NCI-H524 treated with DMSO at 0.1 percent for 48 hours (cell line): ENCODE measurements at regions not wholly inside any gene's neighbourhood (a gene's known extent, or its start where the extent isn't known, plus 50 kb on each side); places are given as distances from the start of the nearest gene placed in this dataset.

Source experiments
- DNase-seq: peaks from one replicate; lab custom pipeline; 2025; lab: John Stamatoyannopoulos, UW

DNA sequence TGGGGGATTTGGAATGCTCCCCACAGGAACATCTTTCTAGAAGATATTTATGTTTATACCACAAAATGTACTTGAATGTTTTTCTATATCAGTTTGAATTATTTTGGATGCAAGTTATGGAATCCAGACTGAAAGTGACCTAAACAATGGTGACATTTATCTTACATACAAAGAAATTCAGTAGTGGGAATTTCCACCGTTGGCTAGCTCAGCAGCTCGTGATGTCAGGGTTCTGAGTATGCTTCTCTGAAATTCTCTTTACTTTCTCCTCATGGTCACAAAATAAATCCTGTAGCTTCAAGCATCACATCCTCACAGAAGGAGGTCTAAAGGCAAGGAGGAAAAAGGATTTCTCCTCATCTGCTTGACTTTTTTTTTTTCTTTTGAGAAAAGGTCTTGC lies 105.3 kb downstream of the AKAIN1 start:
- no peak for DNase-seq

DNA sequence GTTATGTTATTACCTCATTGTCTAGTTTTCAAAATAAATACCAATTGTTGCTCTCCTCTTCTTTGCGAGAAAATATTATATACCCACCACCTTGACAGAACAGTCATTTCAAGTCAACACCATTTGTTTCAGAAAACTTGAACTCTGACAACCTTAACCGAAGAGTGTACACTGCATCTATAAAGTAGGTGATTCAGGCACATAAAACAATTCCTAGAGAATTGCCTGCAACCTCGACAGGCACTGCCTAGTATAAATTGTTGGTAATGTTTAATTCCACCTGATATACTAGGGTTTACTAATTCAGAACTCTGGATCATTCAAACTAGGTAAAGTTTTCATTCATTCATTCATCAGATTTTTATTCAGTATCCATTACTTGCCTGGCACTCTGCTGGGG lies 121.8 kb downstream of the AKAIN1 start:
- no peak for DNase-seq

DNA sequence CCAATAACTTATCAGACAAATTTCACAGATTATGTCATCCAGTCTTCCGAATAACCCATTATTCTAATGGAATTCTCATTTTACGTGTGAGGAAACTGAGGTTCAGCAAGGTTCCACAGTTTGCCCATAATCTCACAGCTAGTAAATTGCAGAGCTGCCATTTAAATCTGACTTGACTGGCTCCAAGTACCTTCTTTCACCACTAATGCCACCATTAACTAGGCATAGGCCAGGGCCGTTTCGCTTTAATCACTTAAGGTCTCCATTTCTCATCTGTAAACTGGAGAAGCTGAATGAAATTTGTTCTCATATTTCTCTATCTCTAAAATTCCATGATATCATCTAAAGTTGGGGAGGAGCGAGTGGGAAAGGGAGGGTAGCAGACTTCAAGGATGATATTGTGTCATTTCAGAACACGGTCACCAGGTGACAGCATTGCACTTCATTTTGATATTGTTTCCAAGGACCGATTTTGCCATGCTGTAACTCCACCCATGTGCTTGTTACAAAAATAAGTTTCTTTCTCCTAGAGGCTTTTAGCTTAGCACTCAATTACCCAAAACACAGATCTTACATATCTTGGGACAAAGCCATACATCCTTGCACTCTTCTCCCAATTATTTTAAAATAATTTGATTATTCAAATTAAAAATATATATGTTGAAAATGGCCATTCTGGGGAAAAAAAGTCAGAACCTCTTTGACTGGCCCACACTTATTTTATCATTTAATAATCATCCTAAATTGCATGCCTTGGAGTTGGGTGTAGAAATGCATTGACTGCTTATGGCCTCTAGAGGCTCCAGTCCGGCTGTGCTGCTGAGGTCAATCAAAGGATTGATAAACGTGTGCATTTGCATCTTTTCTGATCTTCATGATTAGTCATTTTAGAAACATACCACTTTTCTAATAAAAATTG lies 123.8 kb downstream of the AKAIN1 start:
- no peak for DNase-seq

DNA sequence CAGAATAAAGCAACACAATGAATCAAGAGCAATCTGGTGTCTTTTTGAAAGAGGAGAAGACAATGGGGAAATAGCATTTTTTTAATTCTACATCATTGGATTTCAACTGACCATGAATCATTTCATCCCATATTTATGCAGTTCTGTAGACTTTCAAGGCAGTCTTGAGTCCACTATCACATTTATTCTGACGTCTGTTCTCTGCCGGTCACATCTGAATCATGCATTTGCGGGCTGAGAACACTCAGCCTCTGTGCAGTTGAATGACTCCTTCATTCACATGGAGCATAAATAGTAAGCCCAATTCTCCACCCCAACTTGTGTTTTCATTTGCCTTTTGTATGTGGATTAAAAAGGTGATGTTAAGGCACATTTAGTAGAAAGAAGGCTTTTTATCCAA lies 128.2 kb downstream of the AKAIN1 start:
- no peak for DNase-seq

DNA sequence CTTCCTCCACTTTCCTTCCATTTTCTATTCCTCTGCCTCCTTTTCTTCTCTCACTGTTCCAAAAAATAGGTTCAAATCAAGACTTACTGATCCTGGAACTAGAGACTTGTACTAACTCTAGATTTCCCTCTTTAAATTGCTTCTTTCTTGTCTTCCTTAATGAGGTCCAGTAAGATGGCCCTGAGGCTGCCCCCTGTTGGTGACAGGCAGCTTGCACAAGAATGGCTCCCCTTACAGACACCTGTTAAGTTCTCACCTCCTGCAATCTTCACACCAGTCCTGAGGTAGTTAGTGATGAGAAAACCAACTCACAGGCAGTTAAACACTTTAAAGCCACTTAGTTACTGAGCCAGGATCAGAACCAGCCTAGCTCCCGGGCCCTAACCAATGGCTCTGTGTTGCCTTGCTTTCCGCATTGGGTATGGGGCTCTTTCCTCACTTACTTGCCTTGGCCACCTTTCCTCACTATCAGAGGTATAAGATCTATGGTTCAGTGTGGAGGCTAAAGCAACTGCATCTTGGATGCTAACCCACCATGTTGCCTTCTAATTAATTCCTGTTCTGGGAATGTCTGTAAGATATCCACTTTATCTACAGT lies 130.6 kb downstream of the AKAIN1 start:
- no peak for DNase-seq

DNA sequence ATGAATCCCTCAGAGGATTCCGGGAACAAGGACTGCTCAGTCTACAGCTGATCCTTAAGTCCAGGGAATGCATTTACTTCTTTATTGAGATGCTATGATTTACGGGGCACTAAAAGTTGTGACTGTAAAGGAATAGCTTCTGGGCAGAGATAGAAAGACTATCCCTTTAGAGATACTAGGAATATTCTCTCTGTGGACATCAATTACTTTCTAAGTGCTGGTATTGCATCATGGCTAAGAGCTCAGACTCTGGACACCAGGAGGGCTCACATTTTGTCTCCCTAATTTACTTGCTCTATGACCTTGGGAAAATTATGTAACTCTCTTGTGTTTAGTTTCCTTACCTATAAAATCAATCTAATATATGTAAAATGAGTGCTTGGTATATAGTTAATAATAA lies 131.4 kb downstream of the AKAIN1 start:
- DNase-seq, result no peak

DNA sequence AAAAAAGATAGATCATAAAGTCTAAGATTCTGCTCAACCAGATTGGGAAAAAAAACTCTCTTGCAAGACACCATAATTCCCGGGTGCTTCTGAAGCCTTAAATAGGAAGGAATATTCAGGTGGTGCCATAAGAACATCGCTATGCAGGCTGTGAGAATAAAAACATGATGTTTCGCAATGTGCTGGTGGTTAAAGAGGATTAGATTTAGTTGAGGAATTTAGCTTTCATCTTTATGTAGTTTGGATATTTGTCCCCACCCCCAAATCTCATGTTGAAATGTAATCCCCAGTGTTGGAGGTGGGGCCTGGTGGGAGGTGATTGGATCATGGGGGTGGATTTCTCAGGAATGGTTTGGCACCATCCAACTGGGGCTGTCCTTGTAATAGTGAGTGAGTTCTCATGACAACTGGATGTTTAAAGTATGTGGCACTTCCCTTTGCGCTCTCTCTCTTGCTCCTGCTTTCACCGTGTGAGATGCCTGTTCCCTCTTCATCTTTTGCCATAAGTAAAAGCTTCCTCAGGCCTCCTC lies 132.2 kb downstream of the AKAIN1 start:
- no peak for DNase-seq

DNA sequence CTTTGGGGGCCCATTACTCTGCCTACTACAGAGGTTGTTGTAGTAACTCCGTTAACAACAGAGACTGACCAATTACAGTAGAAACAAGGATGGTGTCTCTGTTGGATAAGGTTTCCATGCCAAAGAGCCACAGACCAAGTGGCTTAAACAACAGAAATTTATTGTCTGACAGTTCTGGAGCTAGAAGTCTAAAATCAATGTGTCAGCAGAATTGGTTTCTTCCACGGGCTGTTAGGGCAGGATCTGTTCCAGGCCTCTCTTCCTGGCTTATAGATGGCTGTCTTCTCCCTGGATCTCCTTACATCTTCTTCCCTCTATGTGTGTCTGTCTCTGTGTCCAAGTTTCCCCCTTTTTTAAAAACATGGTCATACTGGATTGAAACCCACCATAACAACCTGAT lies 135.3 kb downstream of the AKAIN1 start:
- no peak for DNase-seq

DNA sequence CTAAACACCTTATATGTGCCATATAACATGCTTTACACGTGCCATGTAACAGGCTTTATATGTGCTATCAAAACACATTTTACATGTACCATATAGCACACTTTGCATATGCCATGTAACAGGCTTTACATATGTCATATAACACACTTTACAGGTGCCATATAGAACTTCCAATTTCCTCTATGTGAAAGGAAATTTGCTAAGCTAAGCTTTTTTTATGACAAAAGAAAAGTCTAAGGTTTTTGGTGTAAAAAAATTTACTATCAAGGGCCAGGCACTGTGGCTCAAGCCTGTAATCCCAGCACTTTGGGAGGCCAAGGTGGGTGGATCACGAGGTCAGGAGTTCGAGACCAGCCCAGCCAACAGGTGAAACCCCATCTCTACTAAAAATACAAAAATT lies 136.5 kb downstream of the AKAIN1 start:
- DNase-seq, result no peak

DNA sequence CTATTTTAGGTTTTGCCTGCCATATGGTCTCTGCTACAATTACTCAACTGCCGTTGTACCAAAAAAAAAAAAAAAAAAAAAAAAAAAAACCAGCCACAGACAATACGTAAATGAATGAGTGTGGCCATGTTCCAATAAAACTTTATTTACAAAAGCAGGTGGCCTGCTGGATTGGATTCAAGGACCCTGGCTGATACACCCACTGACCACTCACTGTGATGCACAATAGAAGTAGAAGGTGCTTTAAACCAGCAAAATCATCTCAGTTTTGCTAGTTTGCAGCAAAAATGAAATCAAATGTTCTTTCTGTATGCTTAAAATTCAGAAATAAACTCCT lies 137.4 kb downstream of the AKAIN1 start:
- DNase-seq, result peak; percentile 58

DNA sequence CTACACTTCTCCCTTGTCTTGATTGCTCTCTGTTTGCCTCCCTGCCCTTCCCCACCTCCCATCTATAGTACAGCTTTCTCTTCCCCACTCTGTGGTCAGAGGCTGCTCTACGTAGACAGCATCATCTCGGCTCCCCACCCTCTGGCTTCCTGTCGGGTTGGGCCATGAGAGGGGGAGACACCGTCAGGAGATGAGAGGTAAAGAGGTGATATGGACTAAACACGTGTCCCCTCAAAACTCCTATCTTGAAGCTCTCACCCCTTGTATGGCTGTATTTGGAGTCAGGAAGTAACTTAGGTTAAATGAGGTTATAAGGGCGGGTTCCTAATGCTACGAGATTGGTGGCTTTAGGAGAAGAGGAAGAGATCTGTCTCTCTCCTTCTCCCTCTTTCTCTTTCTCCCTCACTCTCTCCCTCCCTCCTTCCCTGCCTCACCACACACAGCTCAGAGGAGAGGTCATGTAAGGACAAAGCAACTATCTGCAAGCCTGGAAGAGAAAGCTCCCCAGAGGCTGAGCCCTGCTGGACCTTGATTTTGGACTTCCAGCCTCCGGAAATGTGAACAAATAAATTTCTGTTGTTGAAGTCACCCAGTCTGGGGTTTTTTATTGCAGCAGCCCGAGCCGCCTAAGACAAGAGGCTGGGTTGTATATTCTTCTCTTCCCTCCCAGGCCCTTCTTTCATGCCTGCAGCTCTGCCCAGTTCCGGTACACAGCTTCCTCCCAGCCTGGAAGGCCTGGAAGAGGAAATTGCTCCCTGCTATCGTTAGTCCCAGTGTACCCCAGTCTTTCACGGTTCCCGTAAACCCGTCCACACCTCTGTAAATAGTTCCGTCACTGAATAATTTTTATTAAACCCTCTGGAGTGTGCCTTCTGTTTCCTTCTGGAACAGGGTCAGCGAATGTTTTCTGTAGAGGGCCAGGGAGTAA lies 138.0 kb downstream of the AKAIN1 start:
- DNase-seq, result no peak

DNA sequence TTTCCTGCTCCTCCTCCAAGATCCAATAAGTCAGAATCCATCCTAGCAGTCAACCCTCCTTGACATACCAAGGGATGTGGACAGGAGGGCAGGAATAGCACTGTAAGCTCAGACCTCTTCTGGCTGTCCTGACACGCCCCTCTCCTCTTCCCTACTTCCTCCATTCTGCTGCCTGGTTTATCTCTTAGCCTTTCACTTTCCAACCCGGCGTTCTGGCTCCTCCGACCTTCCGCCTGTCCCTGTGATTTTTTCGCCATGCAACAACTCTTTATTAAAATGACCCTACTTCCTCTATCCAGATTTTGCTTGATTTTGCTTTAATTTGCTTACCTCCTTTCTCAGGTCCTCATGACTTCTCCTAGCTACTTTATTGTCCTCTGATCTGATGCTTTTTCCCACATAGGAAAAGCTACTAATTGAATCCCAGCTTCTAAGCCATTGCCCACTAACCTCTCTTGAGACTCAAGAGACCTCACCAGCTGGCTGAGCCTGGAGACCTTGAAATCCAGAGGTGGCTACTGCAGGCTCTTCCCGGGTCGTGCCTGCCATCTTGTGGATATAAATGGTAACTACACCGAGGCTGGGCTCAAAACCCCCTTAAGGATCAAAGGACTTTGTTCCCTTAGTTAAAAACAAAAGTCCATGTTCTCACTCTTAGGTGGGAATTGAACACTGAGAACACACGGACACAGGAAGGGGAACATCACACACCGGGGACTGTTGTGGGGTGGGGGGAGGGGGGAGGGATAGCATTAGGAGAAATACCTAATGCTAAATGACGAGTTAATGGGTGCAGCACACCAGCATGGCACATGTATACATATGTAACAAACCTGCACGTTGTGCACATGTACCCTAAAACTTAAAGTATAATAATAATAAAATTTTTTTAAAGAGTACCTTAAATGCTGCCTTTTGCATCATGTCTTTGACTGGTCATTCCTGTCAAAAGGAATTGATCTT lies 139.4 kb downstream of the AKAIN1 start:
- DNase-seq, result peak; percentile 84

DNA sequence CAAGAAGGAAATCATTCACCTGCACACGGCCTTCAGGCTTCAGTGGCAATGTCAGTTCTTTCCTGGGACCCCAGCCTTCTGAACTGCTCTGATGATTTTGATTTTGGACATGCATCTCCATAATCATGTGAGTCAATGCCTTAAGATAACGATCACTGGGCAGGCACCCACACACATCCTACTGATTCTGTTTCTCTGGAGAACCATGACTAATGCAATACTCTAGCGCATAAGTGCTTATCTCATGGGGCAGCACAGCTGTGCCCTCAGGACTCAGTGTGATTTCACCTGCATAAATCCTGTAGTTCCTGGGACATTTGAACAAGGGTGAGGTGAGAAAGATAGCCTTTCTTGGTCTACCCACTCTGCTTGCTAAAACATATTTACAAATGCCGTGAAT lies 144.6 kb downstream of the AKAIN1 start:
- no peak for DNase-seq

DNA sequence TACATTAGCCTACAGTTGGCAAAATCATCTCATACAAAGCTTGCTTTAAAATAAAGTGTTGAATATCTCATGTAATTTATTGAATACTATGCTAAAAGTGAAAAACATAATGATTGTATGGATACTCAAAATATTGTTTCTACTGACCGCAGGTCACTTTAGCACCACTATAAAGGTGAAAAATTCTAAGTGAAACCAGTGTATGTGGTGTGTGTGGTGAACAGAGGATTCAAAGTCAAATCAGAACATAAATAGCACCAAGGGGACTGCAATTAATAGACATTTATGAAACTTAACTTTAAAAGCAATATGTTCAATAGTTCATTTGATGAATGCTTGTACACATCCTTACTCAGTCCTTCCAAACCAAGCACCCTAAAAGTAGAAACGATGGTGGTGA lies 145.8 kb downstream of the AKAIN1 start:
- DNase-seq, result no peak

DNA sequence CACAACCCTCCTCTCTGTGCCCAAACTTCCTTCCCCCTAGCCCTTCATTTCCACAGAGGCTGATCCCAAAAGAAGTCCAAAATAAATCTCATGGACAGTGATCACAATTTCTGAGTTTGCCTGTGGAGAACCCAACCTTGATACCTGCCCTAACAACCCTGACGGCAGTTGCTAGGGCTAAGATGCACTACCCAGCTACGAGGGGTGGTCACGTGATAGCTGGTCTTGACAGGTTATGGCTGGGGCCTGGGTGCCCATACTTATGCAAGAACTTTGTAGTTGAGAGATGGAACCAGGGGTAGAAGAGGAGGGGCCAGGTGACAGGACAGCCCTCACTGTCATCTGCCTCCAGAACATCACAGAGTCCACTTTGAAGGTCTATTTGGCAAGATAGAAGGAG lies 147.9 kb downstream of the AKAIN1 start:
- no peak for DNase-seq

DNA sequence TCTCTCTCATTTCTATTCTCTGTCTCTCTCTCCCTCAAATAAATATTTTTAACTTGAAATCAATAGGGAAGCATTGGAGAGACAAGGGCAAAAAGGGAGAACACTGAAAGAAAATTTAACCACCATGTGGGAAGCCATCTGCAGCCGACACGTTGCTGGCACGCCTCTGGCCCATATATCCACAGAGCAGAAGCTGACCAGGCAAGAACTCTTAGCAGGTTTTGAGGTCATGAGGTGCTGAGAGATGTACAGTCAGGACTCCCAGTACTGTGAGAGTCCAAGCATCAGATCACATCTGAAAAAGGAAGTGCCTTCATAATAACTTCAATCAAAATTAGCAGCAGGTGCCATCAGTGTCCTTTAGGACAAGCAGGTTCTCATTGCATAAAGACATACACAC lies 156.6 kb downstream of the AKAIN1 start:
- DNase-seq, result no peak

DNA sequence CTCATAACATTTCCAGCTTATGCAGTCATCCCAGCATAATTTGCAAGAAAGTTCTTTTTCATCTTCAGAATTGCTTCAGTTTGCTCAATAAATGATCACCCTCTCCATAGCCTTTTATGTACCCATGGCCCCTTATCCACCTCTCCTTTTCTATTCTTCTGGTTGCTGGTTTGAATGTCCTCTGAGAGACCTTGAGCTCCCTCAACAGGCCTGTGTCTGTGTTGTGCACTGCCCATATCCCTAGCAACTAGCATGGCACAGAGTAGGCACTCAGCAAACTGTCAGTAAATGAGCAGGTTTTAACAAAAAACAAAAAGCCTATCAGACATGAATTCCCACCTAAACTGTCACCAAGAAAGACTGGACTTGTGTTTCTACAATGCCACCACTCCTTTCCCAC lies 160.5 kb downstream of the AKAIN1 start:
- DNase-seq, result no peak

DNA sequence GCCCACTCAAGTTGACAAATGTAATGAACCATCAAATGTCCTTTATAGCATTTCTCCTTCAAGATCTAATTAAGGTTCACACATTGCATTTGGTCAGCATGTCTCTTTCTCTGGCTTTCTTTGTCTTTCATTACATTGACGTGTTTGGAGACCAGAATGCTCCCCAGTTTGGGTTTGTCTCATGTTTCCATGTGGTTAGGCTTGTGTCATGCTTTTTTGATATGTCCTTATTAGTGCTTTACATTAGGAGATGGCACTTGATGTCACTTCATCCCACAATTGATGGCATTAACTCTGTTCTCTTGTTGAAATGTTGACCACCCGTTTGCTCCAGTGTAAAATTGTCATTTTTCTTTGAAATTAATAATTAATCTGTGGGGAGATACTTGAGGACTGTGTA lies 165.8 kb downstream of the AKAIN1 start:
- DNase-seq, result no peak

DNA sequence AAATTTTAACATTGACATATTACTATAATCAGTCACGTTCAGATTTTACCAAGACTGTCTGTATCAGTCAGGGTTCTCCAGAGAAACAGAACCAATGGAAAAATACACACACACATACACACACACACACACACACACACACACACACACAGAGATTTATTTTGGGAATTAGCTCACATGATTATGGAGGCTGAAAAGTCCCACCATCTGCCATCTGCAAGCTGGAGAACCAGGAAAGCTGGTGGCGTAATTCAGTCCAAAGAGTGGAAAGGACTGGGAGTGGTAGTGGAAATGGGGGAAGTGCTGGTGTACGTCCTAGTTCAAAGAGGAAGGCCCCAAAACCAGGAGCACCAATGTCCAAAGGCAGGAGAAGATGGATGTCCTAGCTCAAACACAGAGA lies 166.4 kb downstream of the AKAIN1 start:
- DNase-seq, result peak; percentile 17

DNA sequence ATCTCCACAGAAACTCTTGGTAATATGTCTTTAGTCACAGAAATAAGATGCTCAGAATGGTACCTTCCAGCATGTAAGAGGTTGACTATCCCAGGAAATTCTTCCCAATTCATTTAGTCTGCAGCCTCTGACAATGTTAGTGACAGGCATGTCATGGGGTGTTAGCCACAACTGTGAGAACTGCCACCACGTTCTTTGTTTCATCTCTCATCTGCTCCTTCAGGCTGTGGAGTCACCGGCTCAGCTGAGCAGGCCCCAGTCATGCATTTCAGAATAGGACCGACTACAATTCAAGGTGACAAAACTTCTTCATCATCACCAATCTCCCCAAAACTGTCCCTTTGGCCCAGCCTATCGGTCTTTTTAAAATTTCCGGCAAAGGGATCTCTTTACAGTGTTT lies 167.5 kb downstream of the AKAIN1 start:
- DNase-seq, result no peak

DNA sequence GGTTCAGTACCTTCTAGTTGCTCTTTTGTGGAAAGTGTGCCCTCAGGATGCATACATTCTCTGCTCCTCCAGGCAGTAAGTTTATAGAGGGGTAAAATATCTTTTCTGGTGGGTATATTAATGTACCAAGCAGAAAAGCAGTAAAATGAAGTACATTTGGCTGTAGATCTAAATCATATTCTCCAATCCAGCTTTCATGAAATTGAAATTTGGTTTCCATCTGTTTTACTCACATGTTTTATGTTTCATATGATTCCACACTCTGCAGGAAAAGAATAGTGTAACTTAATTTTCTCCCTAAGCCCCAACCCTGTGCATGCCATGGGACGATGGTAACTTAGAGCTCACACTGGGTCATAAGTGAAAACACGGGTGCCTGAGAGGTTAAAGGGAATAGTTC lies 172.3 kb downstream of the AKAIN1 start:
- DNase-seq, result no peak
